Heart left ventricle (tissue), 13 donors: ENCODE measurements at regions not wholly inside any gene's neighbourhood (a gene's known extent, or its start where the extent isn't known, plus 50 kb on each side); places are given as distances from the start of the nearest gene placed in this dataset.

Experiments used
- CTCF ChIP-seq, 12 donors: fragments of 200-600 bp; sonication (generic) in 4 of 12; IDR thresholded peaks; one replicate each; pipeline versions ENCODE4 v1.5.0 to v1.8.0; 2018 to 2022; ENCODE audit warnings: antibody characterized with exemption in 12 of 12, mild to moderate bottlenecking in 5 of 12
- POLR2A ChIP-seq, 2 donors: fragments of 450-650 bp; IDR thresholded peaks; one replicate each; pipeline ENCODE4 v1.6.1; 2017; ENCODE audit warnings: antibody characterized with exemption in 2 of 2, mild to moderate bottlenecking in 2 of 2, moderate library complexity in 2 of 2
- donor health status: ischemic (EF 13 %, LVEDD 7.1; RV severe dilation, severe dysfunction).
- donor health status: DM: no; HTN: yes; CAD: no.
- donor health status: DM: no; HTN: no; CAD: no.
- donor health status: ischemic (EF 25% LVEDD 6.9; RV normal size, moderate dysfunction).
- donor health status: ischemic (EF 25% LVEDD 5.7; RV mildly dilated, moderate dysfunction).
- donor health status: ischemic (EF 35%, LVEDD 5.7; RV mildly dilated, moderate dysfunction).
- donor health status: nonischemic (EF 11% LVEDD 7.7; RV severe dilation, severe dysfunction).
- donor health status: DM: yes; HTN: yes; CAD: no.
- donor health status: PGD.
- donor health status: ischemic (EF 29% LVEDD 5.4; RV normal size, mild dysfunction).
- donor health status: nonischemic (EF 23%, LVEDD 6.1; RV moderate dilation, normal function).

- TF ChIP-seq CTCF (IDR thresholded peaks at IDR 0.05) (no peak), POLR2A (IDR thresholded peaks at IDR 0.05) (no peak)
Measured at GRCh38 chr5:17916446-17916845, 282.2 kb downstream of the TAF11L14 start.
